HCT116 (cell line): ENCODE measurements at regions not wholly inside any gene's neighbourhood (a gene's known extent, or its start where the extent isn't known, plus 50 kb on each side); places are given as distances from the start of the nearest gene placed in this dataset.
"Not testable (repeated sequence)": the region's sequence is repeated elsewhere in the genome, so short reads cannot be mapped to it uniquely, and the experiment has no call there.

Experiments
- ATAC-seq: fragments of 200-7000 bp; cut with Tn5 transposase; 2 replicates; pipeline ENCODE4 v1.9.1; 2020; ENCODE audit warnings: mild to moderate bottlenecking, moderate library complexity
- BruUV-seq: library from RNA; stranded (reverse); fragments of 400-500 nt; replicated peaks from 2 replicates; lab custom pipeline; 2021; lab: Mats Ljungman, UMichigan
- CTCF ChIA-PET: fragments of 300-600 bp; sonication (Branson Sonifier 250); formaldehyde crosslinking; loops from one replicate; lab custom pipeline; 2021; ENCODE audit warnings: antibody characterized with exemption; lab: Charles Lee
- POLR2A ChIA-PET: fragments of 300-600, 350-600 bp; sonication (Branson Sonifier 250); formaldehyde crosslinking; loops from one replicate; lab custom pipeline; 2021; ENCODE audit warnings: antibody characterized with exemption; lab: Charles Lee
- RAD21 ChIA-PET, 2 experiments: fragments of 300-600 bp; sonication (Branson Sonifier 250); formaldehyde crosslinking; loops; one replicate each; lab custom pipeline; 2023; ENCODE audit warnings: low total read pairs in 2 of 2; ENCODE audit not compliant: uncharacterized antibody in 2 of 2, unreplicated experiment in 2 of 2, low non-redundant PET in 1 of 2; lab: Charles Lee
- DNase-seq: peaks from one replicate; pipeline ENCODE4 v3.0.0-alpha.2; 2010; ENCODE audit warnings: low read depth, low spot score
- H2AFZ ChIP-seq: fragments of 200-600 bp; shearing (Covaris generic), sonication (generic); 2 replicates; pipeline ENCODE4 v1.6.1; 2017; ENCODE audit warnings: low read depth, mixed run types, mixed read lengths, antibody characterized with exemption, low read length; ENCODE audit not compliant: poor library complexity, severe bottlenecking
- H3K27ac ChIP-seq: 2 replicates; pipeline ENCODE4 v1.5.1; 2012; ENCODE audit warnings: low read depth, low read length
- H3K27me3 ChIP-seq: fragments of 200-600 bp; sonication (generic); 2 replicates; pipeline ENCODE4 v1.6.1; 2016; ENCODE audit warnings: mixed run types, low read length, mixed read lengths; ENCODE audit not compliant: insufficient read depth
- H3K36me3 ChIP-seq, 2 experiments: fragments of 200-500 bp in 1 of 2; fragments of 200-600 bp in 1 of 2; sonication (Bioruptor generic) in 1 of 2; sonication (generic) in 1 of 2; 2 replicates each; pipeline versions ENCODE4 v1.5.1 to v1.6.1; 2014 to 2016; ENCODE audit warnings: low read length in 2 of 2, inconsistent platforms in 1 of 2, mixed read lengths in 1 of 2, mixed run types in 1 of 2; ENCODE audit not compliant: insufficient read depth in 2 of 2, control insufficient read depth in 1 of 2
- H3K4me1 ChIP-seq, 2 experiments: fragments of 200-600 bp in 1 of 2; sonication (generic) in 1 of 2; 2 replicates each; pipeline versions ENCODE4 v1.5.1 to v1.6.1; 2012 to 2017; ENCODE audit warnings: low read length in 2 of 2, inconsistent platforms in 1 of 2, mild to moderate bottlenecking in 1 of 2, mixed read lengths in 1 of 2, mixed run types in 1 of 2, moderate library complexity in 1 of 2; ENCODE audit not compliant: insufficient read depth in 2 of 2, control insufficient read depth in 1 of 2
- H3K4me2 ChIP-seq: fragments of 200-600 bp; sonication (generic); 2 replicates; pipeline ENCODE4 v1.6.1; 2017; ENCODE audit warnings: mixed run types, low read length, mixed read lengths
- H3K4me3 ChIP-seq, 2 experiments: fragments of 200-600 bp in 1 of 2; sonication (generic) in 1 of 2; replicated peaks in 1 of 2; 2 replicates each; pipeline ENCODE4 v1.5.1; 2011 to 2016; ENCODE audit warnings: low read length in 2 of 2, control low read depth in 1 of 2, low read depth in 1 of 2, mild to moderate bottlenecking in 1 of 2, mixed read lengths in 1 of 2, mixed run types in 1 of 2
- H3K79me2 ChIP-seq: fragments of 200-600 bp; sonication (generic); 2 replicates; pipeline ENCODE4 v1.6.1; 2017; ENCODE audit warnings: mild to moderate bottlenecking, mixed run types, low read length, moderate library complexity, mixed read lengths; ENCODE audit not compliant: insufficient read depth
- H3K9ac ChIP-seq: fragments of 200-600 bp; sonication (generic); 2 replicates; pipeline ENCODE4 v1.6.1; 2016; ENCODE audit warnings: low read length, mixed read lengths
- H3K9me2 ChIP-seq: fragments of 200-600 bp; sonication (generic), shearing (Covaris generic); 2 replicates; pipeline ENCODE4 v1.6.1; 2017; ENCODE audit warnings: mixed run types, mild to moderate bottlenecking, moderate library complexity; ENCODE audit not compliant: insufficient read depth
- H3K9me3 ChIP-seq, 2 experiments: fragments of 200-500 bp in 1 of 2; fragments of 200-600 bp in 1 of 2; sonication (Bioruptor generic) in 1 of 2; sonication (generic) in 1 of 2; 2 replicates each; pipeline ENCODE4 v1.6.1; 2014 to 2017; ENCODE audit warnings: low read length in 2 of 2, mixed read lengths in 2 of 2, inconsistent platforms in 1 of 2, low read depth in 1 of 2, mild to moderate bottlenecking in 1 of 2, mixed run types in 1 of 2, moderate library complexity in 1 of 2; ENCODE audit not compliant: control insufficient read depth in 1 of 2, insufficient read depth in 1 of 2
- H4K20me1 ChIP-seq: fragments of 200-600 bp; sonication (generic), shearing (Covaris generic); 2 replicates; pipeline ENCODE4 v1.6.1; 2017; ENCODE audit warnings: mixed run types, mild to moderate bottlenecking, moderate library complexity; ENCODE audit not compliant: insufficient read depth
- intact Hi-C: fragments of 100-400 bp; cut with micrococcal nuclease; formaldehyde crosslinking; loops from 2 replicates; pipeline ENCODE4 v1.10.0; 2022

DNA sequence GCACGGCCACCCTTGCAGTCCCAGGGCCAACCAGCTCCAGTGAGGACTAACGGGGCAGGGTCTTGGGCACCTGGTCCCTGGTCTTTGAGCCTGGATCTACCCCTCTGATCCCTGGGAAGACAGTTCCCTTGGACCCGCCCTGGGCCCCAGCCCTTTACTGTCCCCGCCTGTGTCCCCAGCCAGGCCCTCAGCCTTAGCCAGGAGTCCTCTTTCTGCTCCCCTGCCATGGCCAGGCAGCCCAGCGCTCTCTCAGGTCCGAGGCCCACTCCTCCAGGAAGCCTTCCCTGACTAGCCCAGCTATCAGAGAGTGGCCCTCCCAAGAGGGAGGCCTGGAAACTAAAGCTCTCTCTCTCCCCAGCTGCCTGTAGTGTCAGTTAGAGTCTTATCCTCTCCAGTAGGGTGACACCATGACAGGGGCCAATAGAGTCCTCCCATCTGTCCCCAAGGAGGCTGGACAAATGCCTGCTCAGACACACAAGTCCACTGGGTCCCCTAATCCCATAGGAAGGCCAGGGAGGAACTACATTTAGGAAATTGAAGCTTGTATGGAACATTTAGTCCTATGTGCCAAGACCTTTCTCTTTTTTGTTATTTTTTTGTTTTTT, 87.8 kb downstream of the NSUN5 start:
- DNase-seq, H3K79me2 ChIP-seq, H3K4me3 ChIP-seq, intact Hi-C loops, H3K27me3 ChIP-seq, H3K9me2 ChIP-seq, H3K36me3 ChIP-seq, H3K9me3 ChIP-seq, BruUV-seq, H2AFZ ChIP-seq, POLR2A ChIA-PET, H3K4me2 ChIP-seq, H3K4me1 ChIP-seq, H3K27ac ChIP-seq, RAD21 ChIA-PET, H4K20me1 ChIP-seq, CTCF ChIA-PET, H3K9ac ChIP-seq: not testable (repeated sequence)
- ATAC-seq: peak; percentile 52

DNA sequence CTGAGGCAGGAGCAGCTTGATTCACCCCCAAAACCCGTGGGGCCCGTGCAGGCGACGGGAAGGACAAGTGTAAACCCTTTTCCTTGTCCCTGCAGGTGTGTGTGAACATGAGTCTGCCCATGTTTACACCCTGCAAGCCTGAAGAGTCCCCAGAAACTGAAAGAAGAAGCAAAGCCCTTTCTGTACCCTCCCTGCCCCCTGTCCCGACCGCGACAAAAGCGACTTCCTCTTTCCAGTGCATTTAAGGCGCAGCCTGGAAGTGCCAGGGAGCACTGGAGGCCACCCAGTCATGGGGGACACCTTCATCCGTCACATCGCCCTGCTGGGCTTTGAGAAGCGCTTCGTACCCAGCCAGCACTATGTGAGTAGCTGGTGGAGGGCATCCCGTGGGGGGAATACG, 88.3 kb downstream of the NSUN5 start:
- H3K9ac ChIP-seq, RAD21 ChIA-PET, H3K36me3 ChIP-seq, H3K9me3 ChIP-seq, H3K9me2 ChIP-seq, H2AFZ ChIP-seq, H3K4me3 ChIP-seq, H3K4me2 ChIP-seq, DNase-seq, POLR2A ChIA-PET, intact Hi-C loops, CTCF ChIA-PET, H3K4me1 ChIP-seq, H3K79me2 ChIP-seq, H4K20me1 ChIP-seq, BruUV-seq, H3K27me3 ChIP-seq, H3K27ac ChIP-seq: not testable (repeated sequence)
- peak; percentile 25; the same call in 1 of the 2 replicates for ATAC-seq

DNA sequence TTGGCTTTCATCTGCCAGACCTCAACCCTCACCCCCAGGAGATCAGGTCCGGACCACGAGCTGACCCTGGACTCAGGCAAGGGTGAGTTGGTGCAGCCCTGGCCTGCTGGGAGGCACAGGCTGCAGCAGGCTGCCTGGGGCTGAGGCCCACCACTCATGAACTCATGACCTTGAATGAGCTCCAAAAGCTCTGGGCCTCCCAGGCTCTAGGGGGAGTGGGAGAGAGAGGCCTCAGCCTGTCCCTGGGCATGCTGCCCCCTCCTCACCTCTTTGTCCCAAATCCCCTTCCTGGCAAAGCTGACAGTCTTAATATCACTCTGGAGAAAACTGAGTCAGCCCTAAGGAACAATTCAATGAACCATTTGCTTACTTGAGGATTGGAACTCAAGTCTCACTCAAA, 89.8 kb downstream of the NSUN5 start:
- ATAC-seq, CTCF ChIA-PET: not testable (repeated sequence)

DNA sequence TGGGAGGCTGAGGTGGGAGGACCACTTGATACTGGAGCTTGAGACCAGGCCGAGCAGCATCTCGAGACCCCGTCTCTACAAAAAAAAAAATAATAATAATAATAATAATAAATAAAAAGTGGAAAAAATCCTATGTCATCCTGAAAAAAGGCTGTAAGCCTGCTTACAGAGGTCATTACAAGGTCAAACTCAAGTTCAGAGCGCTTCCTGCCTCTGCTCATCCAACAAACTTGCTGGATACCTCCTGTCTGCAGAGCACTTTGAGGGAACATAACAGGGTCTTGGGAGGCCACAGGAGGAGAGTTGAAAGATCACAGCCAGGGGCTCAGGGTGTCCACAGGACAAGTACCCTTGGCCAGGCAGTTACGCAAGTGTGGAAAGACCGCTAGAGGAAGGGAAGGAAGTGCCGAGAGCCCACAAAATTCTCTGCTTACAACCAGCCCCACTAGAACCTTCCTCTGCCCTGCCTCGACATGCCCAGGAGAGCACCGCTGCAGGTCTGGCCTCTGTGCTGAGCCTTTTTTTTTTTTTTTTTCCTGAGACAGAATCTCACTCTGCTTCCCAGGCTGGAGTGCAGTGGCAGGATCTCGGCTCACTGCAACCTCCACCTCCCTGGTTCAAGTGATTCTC, 92.5 kb downstream of the NSUN5 start:
- H3K9ac ChIP-seq, H3K4me3 ChIP-seq, H3K79me2 ChIP-seq, H3K4me2 ChIP-seq, H3K9me3 ChIP-seq, POLR2A ChIA-PET, H3K9me2 ChIP-seq, H2AFZ ChIP-seq, H3K27ac ChIP-seq, BruUV-seq, DNase-seq, intact Hi-C loops, CTCF ChIA-PET, H3K4me1 ChIP-seq, H3K27me3 ChIP-seq, ATAC-seq, H4K20me1 ChIP-seq, RAD21 ChIA-PET, H3K36me3 ChIP-seq: not testable (repeated sequence)

More for the DNA sequence above, 89.8 kb downstream of the NSUN5 start:
- H3K36me3 ChIP-seq, intact Hi-C loops, H4K20me1 ChIP-seq, POLR2A ChIA-PET, H3K4me2 ChIP-seq, H3K4me1 ChIP-seq, DNase-seq, H2AFZ ChIP-seq, H3K79me2 ChIP-seq, H3K9me3 ChIP-seq, RAD21 ChIA-PET, H3K4me3 ChIP-seq, H3K27ac ChIP-seq, H3K27me3 ChIP-seq, H3K9ac ChIP-seq, BruUV-seq, H3K9me2 ChIP-seq: not testable (repeated sequence)
